NCI-H146 treated with DMSO at 0.1 percent for 48 hours (cell line): ENCODE measurements at regions not wholly inside any gene's neighbourhood (a gene's known extent, or its start where the extent isn't known, plus 50 kb on each side); places are given as distances from the start of the nearest gene placed in this dataset.

Source experiments
- DNase-seq: peaks from one replicate; lab custom pipeline; 2025; ENCODE audit not compliant: unreplicated experiment; lab: John Stamatoyannopoulos, UW

DNA sequence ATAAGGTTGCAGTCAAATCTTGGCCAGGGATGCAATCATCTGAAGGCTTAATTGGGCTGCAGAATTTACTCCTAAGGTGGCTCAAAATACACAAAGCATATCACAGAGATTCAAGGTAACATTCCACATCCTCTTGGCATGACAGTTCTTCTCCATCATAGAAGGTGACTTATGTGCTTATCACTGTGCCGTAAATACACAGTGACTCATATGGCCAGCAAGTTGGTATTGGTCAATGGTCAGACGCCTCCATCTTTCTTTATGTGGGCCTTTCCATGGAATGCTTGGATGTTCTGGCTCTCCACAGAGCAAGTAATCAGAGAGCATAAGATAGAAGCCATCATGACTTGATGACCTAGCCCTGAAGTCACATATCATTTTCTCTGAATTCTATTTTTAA, 168.8 kb upstream of the ST8SIA2 start:
- DNase-seq, result no peak

GRCh38 chr15:92226020-92226612, 167.6 kb upstream of the ST8SIA2 start:
- DNase-seq, result peak; percentile 3

DNA sequence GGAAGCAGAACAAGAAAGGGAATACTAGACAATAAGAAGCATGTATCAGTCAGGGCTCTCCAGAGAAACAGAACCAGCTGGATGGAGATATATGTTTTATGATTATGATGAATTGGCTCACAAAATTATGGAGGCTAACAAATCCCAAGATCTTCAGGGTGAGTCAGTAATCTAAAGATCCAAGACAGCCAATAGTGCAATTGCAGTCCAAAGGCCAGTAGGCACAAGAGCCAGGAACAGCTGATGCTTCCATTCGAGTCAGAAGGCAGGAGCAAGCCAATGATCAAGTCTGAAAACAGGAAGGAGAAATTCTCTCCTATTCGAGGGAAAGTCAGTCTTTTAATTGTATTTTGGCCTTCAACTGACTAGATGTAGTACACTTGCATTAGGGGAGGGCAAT, 164.9 kb upstream of the ST8SIA2 start:
- DNase-seq, result no peak

DNA sequence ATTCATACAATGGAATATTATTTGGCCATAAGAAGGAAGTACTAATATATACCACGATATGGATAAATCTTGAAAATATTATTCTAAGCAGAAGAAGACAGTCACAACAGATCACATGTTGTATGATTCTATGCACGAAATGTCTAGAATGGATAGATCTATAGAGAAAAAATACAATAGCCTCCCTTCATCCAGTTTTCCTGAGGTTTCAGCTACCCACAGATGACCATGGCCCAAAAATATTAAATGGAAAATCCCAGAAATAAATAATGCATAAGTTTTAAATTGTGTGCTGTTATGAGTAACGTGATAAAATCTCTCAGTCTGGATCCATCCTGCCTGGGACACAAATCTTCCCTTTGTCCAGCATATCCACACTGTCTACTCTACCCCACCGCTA, 162.2 kb upstream of the ST8SIA2 start:
- no peak for DNase-seq

DNA sequence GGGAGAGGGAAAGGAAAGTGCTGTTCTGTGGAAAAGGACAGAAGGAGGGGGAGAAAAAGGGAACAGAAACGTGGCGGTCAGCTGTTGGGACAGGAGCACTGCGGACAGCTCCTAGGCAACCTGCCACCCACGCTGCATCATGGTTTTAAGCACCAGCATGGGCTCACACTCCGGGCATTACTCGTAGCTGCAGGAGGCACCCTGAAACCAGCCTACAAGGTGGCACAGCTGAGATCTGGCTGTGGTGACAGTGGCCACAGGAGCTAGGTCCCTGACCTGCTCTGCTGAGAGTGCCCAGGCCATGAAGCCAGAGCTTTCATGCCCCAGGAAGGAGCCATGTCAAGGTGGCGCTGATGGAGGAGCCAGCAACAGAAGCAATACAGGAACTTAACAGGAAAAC, 161.4 kb upstream of the ST8SIA2 start:
- DNase-seq, result no peak

GRCh38 chr15:92232876-92233275, 160.8 kb upstream of the ST8SIA2 start:
- no peak for DNase-seq

- DNase-seq, result no peak
These were observed 150.5 kb upstream of the ST8SIA2 start for GRCh38 chr15:92243227-92243626.

- DNase-seq, result no peak
These were observed 149.0 kb upstream of the ST8SIA2 start for GRCh38 chr15:92244703-92245102.

DNA sequence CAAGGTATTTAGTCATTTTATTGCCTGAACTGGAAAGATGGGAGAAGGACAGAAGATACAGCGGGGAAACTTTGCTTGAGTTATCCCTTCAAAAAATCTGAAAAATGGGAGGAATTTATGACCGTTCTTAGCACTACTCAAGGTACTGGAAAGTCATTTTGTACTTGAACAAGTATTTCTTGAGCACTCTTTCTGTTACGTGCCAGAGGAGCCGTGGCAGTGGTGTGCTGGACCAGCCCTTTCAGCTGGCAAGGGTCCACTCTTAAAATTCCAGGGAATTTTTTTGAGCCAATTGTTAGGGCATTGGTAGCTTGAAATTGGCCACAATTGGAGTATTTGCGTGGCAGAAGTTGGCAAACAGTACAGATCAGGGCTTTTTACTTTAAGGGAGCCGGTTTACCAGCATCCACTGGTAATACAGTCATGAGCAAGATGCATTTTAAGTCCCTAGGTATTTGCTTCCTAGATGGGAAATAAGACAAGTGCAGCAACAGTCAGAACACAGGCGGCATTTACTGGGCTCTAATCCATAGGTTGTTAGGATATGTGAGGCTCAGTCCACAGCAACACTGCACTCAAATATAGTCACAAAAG, 145.9 kb upstream of the ST8SIA2 start:
- DNase-seq, result no peak

DNA sequence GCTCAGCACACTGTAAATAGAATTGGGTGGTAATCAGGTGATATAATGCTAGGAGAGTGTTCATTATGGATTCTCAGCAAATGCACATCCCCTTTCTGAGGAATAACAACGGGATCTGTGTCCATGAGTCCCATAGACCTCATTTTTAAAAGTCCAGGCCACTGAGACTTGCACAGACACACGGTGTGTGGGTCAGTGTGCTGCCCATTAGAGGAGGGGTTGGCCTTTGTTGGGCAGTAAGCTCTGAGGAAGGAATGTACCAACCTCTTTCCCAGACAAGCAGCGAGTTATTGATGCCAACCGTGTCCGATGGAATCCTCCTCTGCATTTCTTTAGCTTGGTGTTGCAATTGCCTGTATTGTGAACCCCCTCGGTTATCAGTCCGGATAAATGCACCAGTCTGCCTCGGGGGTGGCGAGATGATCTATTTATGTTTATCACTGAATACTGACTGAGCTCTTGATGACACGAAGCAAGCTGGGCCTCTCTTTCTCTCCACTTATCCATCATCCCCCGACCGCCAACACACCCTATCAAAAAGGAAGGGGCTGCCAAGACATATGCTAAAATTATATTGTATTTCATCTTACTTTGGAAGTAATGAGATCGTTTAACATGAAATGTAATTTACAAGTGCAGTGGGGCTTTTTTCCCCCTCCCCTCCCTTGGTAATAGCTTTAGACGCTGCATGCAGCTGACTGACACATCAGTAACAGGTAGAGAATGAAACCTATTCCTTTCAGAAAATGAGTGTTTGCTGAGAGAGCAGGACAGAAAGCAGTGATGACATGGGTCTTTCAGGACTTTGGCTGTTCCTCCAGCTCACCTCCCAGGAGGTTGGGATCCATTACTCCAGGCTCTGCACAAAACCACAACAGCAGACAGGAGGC, 126.6 kb upstream of the ST8SIA2 start:
- DNase-seq, result no peak

- DNase-seq, result no peak
These were observed 124.8 kb upstream of the ST8SIA2 start for GRCh38 chr15:92268900-92269299.

DNA sequence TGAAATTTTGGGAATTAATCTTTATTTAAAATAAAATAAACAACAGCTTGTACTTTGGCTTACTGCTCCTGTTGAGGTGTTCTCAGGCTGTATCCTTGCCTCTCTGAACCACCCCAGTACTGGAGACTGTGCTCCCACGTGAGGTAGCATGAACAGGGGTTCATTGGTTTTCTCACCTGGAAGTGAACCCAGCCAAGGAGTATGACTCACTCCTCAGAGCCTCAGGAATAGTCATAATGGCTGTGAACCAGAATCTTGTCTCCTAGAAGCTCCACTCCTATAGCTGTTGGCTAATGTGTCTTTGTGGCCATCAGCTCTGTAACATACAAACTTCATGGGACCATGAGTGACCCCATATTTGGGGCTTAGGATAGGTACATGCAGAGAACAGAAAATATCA, 122.5 kb upstream of the ST8SIA2 start:
- no peak for DNase-seq

GRCh38 chr15:92272106-92272505, 121.6 kb upstream of the ST8SIA2 start:
- DNase-seq, result no peak

DNA sequence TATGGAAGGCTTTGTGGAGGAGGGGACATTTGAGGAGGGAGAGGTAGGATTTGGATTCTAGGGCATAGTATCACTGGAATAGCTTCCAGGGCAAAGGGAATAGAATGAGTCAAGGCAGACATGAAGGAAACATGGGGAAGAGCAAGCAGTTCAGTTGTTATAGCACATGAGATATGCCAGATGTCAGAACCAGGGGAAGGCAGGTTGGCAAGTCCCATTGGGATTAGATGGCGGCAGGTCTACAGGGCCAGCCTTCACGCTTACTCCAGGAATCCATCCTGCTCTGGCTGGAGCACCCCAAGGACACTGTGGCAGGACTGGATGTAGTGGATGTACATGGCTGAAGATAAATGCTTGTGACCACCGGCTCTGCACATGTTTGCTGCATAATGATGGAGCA, 120.4 kb upstream of the ST8SIA2 start:
- no peak for DNase-seq

DNA sequence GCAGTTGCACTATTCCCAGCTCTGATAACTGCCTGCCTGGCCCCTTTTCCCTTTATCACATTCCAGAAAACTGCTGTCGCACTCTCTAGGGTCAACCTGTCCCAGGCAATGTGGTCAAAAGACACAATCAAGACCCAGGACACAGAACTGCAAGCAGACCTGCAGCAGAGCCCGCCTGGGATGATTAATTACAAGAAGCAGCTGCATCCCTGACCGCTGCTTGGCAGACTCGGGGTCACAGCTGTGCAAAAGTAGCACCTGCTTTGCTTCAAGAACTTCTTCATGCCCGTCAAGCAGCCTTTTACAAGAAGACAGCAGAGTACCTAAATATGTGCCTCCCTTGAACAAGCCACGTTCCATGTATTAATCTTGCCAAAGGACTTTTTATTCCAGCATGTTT, 120.0 kb upstream of the ST8SIA2 start:
- DNase-seq, result no peak

- no peak for DNase-seq
These were observed 115.9 kb upstream of the ST8SIA2 start for GRCh38 chr15:92277776-92278175.

GRCh38 chr15:92283813-92284212, 109.9 kb upstream of the ST8SIA2 start:
- DNase-seq, result no peak

- DNase-seq, result no peak
These were observed 104.9 kb upstream of the ST8SIA2 start for GRCh38 chr15:92288755-92289154.

DNA sequence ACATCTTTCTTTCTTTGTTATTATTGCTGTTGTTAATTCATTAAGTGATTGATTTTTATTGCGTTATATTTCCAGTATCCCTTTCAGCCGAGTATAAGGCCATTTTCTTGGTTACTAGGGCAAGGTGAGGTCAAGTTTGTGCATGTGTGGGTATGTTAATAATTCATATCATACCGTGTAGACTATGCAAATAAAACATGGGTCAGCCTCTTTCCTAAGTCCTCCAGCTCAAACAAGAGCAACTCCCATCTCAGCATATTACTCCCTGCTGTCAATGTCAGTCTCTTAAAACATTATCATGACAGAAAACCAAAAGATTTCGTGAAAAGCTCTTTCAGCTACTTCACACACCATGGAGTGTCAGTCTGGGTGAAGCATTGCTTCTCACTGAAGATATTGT, 103.9 kb upstream of the ST8SIA2 start:
- no peak for DNase-seq

GRCh38 chr15:92290359-92290992, 103.2 kb upstream of the ST8SIA2 start:
- no peak for DNase-seq

GRCh38 chr15:92291900-92292299, 101.8 kb upstream of the ST8SIA2 start:
- no peak for DNase-seq

DNA sequence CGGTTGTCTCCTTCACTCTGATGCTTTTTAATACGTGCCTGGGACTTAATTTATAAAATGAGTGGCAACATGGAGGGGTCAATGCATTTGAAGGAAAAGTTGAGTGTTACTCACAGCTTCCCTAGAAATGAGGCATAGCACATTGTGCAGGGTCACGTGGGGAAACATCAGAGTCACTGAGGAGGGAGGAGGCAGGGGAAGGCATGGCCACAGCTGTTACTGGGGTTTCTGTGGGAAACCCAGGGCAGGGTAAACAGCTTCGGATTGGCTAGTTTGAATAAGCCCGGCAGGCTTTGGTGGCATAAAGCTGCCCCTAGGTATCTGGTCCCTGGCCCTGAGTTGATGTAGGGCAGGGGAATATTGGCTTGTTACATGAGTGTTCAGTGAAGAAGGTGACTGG, 98.9 kb upstream of the ST8SIA2 start:
- DNase-seq, result no peak
